ENCODE measurements at regions not wholly inside any gene's neighbourhood (a gene's known extent, or its start where the extent isn't known, plus 50 kb on each side); places are given as distances from the start of the nearest gene placed in this dataset.

DNA sequence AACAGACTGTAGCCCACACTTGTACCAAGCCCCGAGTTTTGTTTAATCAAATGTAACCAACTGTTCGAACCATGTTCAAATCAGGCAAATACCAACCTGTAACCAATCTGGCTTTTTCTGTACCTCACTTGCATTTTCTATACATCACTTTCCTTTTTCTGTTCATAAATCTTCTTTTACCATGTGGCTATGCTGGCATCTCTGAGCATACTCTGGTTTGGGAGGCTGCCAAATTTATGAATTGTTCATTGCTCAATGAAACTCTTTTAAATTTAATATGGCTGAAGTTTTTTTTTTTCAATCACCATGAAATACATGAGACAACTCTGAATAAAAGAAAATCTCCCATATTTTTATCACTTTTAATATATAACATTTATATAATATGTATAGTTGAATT, 256.1 kb downstream of the SLITRK6 start:
- no peak for DNase-seq (ENCODE audit: low read depth in 1 of 2, low spot score in 1 of 2)

DNA sequence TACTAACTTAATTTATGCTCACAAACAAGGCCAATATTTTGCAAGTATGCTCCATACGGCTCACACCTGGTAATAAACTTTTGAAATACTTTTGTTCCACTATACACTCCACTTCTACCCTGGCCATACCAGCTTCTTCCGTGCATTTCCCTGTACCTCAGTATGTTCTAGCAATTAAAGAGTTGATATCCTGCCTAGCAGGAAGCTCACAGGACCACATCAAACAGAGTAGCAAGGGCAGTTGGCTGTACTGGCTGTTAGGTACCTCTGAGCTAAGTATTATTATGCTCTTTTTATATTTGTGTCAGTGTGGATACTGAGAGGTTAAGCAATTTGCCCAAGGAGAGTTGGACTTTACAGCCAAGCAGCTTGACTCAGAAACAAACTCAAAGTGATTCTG, 257.7 kb downstream of the SLITRK6 start:
- no peak for DNase-seq (ENCODE audit: low read depth in 1 of 2, low spot score in 1 of 2)

DNA sequence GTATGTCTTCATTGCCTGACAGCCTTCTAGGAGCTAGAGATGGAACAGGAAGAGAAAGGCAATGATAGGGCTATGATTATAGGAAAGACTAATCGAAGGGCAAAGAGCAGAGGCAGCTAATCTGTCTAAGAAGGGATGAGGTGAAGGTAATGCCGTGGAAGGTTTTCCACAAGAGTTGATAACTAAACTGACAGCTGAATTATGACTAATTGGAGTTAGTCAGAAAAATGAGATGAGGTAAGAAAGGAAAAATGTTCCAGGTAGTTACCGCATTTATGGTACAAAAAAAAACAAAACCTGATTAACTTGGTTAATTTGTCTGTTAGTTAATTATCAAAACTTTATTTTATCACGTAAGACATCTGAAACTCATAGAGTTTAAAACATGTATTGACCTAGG, 260.3 kb downstream of the SLITRK6 start:
- DNase-seq (ENCODE audit: low read depth in 1 of 2, low spot score in 1 of 2): no peak

DNA sequence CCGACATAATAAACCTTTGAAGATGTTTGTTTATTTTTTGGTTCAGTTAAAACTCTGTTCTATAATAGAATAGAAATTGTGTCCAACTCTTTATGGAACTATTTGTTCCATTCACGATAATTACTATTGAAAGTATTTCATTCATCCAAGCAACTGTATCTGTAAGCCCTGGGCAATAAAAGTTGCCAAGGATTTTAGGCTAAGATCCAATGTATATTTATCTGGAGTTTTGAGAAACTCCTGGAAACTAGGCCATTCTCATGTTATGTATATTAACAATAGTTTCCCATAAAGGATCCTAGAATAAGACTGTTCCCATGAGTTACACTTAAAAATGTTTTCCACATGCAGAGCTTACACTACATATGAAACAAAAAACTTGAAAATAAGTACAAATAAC, 261.6 kb downstream of the SLITRK6 start:
- no peak for DNase-seq (ENCODE audit: low read depth in 1 of 2, low spot score in 1 of 2)

DNA sequence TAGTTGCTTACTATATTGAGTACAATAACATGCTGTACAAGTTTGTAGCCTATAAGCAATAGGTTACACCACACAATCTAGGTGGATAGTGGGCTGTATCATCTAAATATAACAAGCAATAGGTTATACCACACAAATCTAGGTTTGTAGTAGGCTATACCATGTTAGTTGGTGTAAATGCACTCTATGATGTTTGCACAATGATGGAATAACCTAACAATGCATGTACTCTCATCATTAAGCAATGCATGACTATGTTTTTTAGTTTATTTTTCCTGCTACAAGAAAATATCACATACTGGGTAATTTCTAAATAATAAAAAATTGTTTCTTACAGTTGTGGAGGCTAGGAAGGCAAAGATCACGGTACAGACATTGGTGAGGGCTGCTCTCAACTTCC, 262.5 kb downstream of the SLITRK6 start:
- DNase-seq (ENCODE audit: low read depth in 1 of 2, low spot score in 1 of 2): no peak

DNA sequence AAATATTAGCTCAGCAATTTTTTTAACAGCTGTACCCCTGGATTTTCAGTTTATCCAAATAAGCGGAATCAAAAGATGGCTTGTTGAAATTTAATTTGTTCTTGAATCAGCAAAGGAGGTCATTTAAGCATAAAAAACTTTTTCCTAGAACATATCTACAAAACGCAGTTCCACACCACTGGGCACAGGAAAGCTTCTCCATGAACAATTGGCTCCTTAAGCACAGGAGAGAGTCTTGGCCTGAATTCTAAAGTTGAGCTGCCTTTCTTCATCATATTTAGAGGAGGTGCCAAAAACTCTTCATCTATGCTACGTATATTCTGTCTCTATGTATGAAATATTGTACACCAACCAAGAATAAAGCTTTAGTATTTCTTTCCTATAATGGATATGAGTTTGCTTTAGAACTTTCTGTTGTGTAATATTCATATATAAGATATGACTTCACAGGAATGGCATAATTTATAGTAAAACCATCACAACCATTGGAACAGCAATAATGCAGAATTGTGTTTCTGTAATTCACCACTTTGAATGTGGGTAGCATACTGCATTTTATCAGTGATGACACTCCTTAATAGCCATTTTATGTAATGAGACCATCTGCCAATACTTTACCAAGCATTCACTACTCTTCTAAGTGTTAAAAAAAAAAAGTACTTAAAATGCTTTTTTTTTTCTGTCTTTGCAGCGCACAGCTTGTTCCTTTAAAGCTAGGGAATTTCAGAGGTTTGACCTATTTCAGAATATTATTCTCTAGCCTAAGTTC, 263.7 kb downstream of the SLITRK6 start:
- DNase-seq (ENCODE audit: low read depth in 1 of 2, low spot score in 1 of 2): no peak

DNA sequence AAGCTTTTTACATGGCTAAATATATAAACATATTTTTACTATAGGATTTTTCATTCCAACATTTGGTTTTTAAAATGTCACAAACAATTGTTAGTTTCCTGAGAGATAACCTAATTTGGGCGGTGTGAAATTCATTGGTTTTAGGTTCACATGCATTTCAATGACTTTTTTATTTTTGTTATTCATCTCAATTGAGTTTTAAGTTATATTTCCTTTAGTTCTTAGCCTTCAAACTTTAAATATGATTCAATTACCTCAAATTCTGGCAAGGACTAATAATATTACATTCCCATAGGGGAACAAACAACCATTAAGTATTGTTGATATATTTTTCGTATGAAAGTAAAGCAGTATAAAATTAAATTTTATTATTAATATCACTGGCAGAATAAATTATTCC, 265.3 kb downstream of the SLITRK6 start:
- no peak for DNase-seq (ENCODE audit: low read depth in 1 of 2, low spot score in 1 of 2)

DNA sequence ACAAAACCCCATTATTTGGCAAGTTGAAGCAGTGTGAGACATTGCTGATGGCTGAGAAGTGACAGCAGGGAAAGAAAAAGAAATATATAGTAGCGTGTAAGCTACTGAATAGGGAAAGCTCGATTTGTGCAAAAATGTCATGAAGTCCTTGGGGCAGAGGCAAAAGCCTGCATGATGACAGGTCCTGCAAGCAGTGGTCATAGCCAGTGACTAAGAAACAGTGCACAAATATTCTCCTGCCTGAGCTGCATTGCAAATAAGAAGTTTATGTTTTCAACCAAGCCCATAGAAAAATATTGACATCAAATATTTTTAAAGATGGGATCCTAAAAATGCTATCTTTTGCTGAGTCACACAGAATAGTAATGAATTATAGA, 270.0 kb downstream of the SLITRK6 start:
- no peak for DNase-seq (ENCODE audit: low read depth in 1 of 2, low spot score in 1 of 2)

DNA sequence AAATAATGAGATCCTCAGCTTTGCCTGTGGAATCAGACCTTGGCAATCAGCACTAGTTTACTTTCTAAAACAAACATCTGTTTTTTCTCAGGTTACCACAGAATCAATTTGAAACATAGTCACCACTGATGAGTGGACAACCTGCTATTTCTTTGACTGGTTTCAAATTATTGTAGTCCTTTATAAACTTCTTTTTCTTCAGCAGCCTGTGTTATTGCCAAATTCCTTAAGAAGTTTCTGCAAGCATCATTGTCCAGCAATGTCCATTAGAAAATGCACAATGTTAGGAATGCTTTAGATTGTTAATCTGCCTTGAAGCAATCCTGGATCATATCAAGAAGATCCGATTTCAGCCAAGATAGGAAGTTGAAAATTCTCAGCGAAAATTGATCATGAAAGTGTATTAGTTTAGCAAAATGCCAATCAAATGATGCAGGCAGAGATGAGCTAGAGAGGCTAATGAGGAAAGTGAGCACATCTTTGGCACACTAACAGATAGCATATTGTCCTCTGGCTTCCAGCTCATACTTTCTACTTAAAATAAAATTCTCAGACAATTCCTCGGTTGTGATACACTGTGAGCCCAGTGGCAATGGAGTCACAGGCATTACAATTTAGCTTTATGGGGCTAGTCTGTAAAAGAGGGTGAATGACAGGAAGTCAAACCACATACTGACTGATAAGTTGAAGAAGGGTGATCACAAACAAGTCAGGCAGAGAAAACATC, 270.6 kb downstream of the SLITRK6 start:
- DNase-seq (ENCODE audit: low read depth in 1 of 2, low spot score in 1 of 2): no peak

DNA sequence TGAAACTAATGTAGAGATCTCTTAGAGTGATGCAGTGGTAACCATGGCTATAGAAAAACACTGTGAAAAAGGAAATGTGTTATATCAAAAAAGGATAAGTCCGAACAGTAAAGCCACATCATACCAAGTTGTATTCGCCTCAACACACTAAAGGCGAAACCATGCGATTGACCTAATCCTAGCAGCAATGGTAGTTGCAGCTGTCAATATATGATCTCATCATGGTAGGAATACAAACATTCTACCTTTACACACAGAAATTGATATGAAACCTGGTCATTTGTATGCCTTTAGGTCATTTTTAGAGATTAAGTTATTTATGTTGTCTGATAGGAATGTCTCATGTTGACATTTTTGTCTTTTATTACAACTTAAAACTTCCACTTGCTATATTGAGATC, 271.9 kb downstream of the SLITRK6 start:
- no peak for DNase-seq (ENCODE audit: low read depth in 1 of 2, low spot score in 1 of 2)

DNA sequence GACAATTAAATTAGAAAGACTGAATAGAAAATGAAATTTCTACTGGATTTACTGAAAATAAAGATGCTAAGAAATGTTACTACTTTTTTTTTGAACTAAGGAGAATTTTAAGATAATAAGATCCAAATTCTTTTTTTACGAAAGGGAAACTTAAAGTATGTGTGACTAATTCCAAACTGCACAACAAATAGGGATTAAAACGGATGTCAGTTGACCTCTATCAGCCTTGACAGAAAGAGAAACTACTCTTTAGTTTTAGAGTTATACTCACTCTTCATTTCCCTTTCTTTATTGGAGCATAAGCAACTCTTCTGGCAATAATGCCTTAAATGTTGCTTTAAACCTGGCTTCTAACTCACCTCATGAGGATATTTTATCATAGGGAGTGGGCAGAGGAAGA, 273.8 kb downstream of the SLITRK6 start:
- no peak for DNase-seq (ENCODE audit: low read depth in 1 of 2, low spot score in 1 of 2)

DNA sequence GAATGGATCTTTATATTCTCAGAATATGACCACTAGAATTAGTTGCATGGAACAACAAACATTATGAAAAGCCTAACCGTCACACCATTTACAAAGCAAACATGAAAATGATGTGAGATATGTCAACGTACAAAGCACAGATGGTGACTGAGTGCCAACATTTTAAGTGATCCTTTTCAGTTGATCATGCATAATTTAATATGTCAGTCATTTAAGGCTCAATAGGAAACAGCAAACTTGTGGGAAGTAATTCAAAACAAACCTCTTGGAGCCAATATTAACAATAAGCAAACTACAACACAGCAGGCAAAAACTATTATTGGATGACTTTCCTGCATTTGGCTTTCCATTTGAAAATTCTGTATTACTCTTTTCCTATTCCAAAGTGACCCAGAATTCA, 277.6 kb downstream of the SLITRK6 start:
- DNase-seq (ENCODE audit: low read depth in 1 of 2, low spot score in 1 of 2): no peak

DNA sequence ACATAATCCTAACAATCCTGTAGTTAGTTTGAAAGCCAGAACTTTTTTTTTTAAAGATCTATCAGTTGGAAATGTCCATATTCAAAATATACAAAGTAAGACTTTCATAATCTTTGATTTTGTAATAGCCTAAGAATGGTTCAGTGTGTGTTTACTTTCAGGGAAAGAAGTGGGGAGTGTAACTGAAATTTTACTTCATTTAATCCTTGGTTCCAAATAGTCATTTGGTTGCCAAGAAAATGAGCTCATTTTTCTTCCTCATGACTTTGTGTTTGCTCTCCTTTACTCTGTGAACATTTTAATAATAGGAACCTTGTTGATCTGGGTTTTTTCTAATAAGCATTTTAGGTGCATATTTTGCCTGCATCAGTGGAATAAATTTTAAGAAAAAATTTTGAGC, 278.8 kb downstream of the SLITRK6 start:
- DNase-seq (ENCODE audit: low read depth in 1 of 2, low spot score in 1 of 2): no peak

DNA sequence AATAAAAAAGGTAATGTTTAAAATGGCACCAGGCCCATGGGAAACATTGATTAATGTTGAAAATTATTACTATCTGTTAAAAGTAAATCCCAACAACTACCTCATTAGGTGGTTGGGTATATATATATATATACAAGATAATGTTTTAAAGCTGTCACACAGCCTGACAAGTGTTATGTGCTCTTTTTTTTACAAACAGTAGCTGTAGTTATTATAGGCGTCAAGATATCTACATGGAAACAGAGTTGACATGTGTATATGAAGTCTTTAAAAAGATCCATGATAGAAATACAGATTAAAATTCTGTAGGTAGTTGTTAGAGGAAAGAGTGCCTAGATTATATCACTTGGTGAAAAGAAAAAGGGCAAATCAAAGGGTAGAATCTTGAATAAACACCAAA, 279.9 kb downstream of the SLITRK6 start:
- no peak for DNase-seq (ENCODE audit: low read depth in 1 of 2, low spot score in 1 of 2)

DNA sequence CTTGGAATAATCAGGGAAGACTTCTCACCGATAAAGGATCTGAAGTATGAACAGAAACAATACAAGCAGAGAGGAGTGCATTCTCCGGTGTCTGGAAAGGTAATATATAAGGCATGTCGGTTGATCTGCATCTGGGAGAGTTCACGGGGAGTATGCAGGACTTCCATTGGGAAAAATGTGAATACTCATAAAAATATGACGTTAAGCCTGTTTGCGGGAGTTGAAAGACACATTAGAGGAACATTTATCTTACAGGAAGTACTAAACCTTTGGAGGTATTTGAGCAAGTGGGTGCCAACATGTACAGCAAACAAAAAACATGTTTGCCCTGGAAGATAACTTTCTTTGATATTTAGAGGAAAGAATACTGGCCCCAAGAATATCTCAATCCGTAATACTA, 286.8 kb downstream of the SLITRK6 start:
- no peak for DNase-seq (ENCODE audit: low read depth in 1 of 2, low spot score in 1 of 2)

DNA sequence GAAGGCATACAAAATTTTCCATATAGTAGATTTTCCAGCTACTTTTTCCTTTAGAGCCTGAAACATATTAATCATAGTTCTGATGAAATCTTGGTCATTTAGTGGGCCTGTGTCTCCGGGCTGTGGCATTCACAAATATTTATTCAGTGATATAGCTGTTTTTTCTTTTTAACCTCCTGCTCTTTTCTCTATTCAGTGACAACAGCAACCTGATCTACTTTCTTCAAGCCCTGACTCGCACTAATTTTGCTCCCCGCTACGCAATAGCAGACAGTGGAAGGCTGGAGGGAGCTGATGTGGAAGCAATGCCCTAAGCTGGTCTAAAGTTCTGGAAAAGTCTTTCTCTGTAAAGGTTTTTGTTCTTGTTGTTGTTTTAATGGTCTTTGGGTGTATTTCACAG, 289.7 kb downstream of the SLITRK6 start:
- DNase-seq (ENCODE audit: low read depth in 1 of 2, low spot score in 1 of 2): no peak

DNA sequence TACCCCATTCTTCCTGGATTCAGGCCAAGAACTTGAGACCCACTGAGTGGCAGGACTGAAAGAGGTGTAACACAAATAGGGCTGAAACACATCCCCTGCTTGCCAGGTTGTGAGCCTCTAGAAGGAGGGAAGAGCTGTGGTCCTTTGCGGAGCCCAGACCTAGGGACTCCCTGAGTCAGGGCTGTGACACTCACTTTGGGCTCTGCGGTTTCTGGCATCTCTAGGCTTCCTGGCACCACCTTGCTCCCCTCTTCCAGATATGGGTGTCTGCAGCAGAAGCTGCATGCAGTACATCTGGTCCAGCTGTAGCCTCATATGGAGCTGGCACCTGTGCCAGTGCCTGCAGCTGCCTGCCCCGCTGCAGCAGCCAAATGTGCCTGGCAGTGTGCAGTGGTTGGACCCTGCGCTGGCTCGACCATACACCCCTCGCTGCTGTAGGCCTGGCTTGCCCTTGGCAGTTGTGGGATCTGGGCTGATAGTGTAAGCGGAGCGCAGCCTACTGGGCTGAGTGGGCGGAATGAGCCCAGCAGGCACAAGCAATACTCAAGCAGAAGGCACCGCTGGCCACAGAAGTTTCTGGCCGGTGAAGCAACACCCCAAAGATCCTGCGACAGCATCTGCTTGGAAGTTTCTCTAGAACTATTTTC, 290.4 kb downstream of the SLITRK6 start:
- no peak for DNase-seq (ENCODE audit: low read depth in 1 of 2, low spot score in 1 of 2)

DNA sequence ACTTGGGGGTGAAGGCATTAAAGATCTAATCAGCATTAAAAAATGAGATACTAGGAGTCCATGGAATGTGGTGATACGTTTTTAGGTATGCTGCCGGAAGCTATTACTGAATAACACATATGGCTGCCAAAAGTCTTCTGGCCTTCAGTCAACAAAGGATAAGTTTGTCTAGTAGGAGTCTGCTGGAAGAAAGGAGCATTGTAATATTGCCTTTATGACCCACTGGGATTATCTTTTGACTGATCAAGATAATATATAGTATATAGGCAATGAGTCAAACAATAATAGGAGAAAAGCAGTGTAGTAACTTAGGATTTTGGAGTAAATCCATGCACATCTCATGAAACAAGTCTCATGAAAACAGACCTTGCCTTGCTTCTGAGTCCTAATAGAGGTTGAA, 295.4 kb downstream of the SLITRK6 start:
- no peak for DNase-seq (ENCODE audit: low read depth in 1 of 2, low spot score in 1 of 2)

DNA sequence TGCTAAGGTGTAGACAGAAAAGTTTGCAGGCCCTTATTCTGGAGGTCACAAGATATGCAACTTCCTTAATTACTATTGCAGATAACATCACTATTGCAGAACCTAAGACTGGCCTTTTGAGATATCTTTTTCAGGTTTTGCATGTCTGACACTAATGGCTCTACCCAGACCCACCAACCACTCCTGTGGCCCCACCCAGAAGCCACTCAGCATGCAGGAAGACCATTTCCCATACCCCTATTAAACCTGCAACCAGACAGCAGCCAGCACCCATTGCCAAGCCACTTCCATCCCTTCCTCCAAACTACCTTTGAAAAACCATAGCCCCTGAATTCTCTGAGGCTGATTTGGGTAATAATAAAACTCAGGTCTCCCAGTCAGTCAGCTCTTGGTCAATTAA, 297.6 kb downstream of the SLITRK6 start:
- DNase-seq (ENCODE audit: low read depth in 1 of 2, low spot score in 1 of 2): no peak

DNA sequence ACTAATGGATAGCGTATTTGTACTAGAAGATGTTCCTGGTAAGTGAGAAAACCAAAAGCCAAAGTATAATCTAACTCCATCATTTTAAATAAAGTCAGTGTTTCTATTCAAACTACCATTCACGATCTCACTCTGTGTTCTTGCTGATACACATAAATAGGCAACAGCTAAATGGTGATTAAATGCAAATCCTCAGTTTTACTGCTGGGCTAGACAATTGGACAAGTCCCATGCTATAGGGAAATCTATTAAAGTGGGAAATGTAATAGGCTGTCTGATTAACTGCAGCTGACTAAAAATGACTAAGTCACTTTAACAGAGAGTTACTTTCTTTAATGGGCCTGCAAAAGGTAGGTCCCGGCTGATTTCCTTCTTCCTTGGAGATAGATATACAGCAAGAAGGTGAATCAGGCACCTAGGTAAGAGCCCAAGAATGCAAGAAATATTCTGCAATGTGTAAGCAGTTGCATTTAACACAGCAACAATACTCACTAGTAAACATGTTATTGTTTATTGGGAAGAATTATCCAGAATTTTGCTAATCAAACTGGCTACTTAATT, 298.4 kb downstream of the SLITRK6 start:
- no peak for DNase-seq (ENCODE audit: low read depth in 1 of 2, low spot score in 1 of 2)

DNA sequence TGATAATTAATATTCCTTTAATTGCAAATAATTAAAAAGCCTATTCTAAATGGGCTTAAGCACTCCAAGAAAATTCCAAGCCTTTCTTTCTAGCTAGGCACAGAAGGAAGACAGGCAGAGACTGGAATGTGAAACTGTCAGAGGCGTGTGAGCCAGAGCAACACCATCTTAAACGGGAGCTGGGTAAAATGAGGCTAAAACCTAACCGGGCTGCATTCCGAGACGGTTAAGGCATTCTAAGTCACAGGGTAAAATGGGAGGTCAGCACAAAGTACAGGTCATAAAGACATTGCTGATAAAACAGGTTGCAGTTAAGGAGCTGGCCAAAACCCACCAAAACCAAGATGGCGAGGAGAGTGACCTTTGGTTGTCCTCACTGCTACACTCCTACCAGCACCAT, 300.4 kb downstream of the SLITRK6 start:
- DNase-seq (ENCODE audit: low read depth in 1 of 2, low spot score in 1 of 2): no peak

DNA sequence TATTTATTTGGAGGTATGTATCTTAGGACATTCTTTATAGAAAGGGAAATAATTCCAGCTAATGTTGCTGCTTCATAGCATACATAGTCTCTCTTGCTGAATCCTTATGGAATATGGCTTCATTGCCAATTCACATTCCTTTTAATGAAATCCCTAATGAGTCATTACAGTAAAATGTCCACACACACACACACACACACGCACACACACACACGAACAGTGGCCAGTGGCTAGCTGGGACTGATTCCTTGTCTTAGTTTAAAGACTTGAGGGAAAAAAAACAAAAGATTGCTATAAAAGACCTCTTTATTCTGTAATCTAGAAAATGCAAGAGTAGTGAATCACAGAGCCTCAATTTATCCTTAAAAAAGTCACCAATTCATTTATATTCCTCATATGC, 301.6 kb downstream of the SLITRK6 start:
- no peak for DNase-seq (ENCODE audit: low read depth in 1 of 2, low spot score in 1 of 2)
